Immature natural killer cell (primary cell): ENCODE measurements at regions not wholly inside any gene's neighbourhood (a gene's known extent, or its start where the extent isn't known, plus 50 kb on each side); places are given as distances from the start of the nearest gene placed in this dataset.
A peak's percentile ranks its signal among the peaks of the same experiment; 100 is the strongest.
"Not testable (repeated sequence)": the region's sequence is repeated elsewhere in the genome, so short reads cannot be mapped to it uniquely, and the experiment has no call there.

Experiments used
- DNase-seq, 3 donors: peaks; one replicate each; pipeline ENCODE4 v3.0.0; 2022; ENCODE audit warnings: mixed read lengths in 1 of 3
- H3K27ac Mint-ChIP-seq, 6 donors: one replicate each; pipeline ENCODE4 v1.8.0; 2020; ENCODE audit warnings: mixed read lengths in 6 of 6, mild to moderate bottlenecking in 5 of 6, inconsistent platforms in 4 of 6, moderate library complexity in 3 of 6
- H3K27me3 Mint-ChIP-seq, 3 donors: one replicate each; pipeline ENCODE4 v1.8.0; 2020 to 2021; ENCODE audit warnings: low read depth in 3 of 3, mild to moderate bottlenecking in 3 of 3, mixed read lengths in 3 of 3, moderate library complexity in 3 of 3, inconsistent platforms in 1 of 3
- H3K36me3 Mint-ChIP-seq, 3 donors: one replicate each; pipeline ENCODE4 v1.8.0; 2020; ENCODE audit warnings: mixed read lengths in 3 of 3, inconsistent platforms in 2 of 3, mild to moderate bottlenecking in 2 of 3
- H3K4me1 Mint-ChIP-seq, 2 donors: one replicate each; pipeline ENCODE4 v1.8.0; 2020; ENCODE audit warnings: inconsistent platforms in 2 of 2, mild to moderate bottlenecking in 2 of 2, mixed read lengths in 2 of 2, moderate library complexity in 1 of 2
- H3K4me3 Mint-ChIP-seq, 5 donors: one replicate each; pipeline ENCODE4 v1.8.0; 2020; ENCODE audit warnings: mild to moderate bottlenecking in 5 of 5, mixed read lengths in 5 of 5, inconsistent platforms in 3 of 5, moderate library complexity in 3 of 5
- H3K9me3 Mint-ChIP-seq, 6 donors: one replicate each; pipeline ENCODE4 v1.8.0; 2020; ENCODE audit warnings: mild to moderate bottlenecking in 6 of 6, mixed read lengths in 6 of 6, inconsistent platforms in 4 of 6, moderate library complexity in 3 of 6

- H3K4me1 Mint-ChIP-seq = no peaks in the 10 kb centered on the region
Observed at GRCh38 chr7:142590077-142590476, 159.2 kb upstream of the PRSS1 start.

GRCh38 chr7:142587578-142588191, 161.6 kb upstream of the PRSS1 start:
- peak in 1 of 3 donors; percentile 2 for DNase-seq
- H3K27me3 Mint-ChIP-seq = no peaks in the 10 kb centered on the region
- H3K4me1 Mint-ChIP-seq = no peaks in the 10 kb centered on the region
- H3K36me3 Mint-ChIP-seq = no peaks in the 10 kb centered on the region
- no peak overlapping the region for H3K4me3 Mint-ChIP-seq
- no peaks in the 10 kb centered on the region for H3K9me3 Mint-ChIP-seq
- H3K27ac Mint-ChIP-seq = no peak overlapping the region

More at GRCh38 chr7:142590077-142590476, 159.2 kb upstream of the PRSS1 start:
- peaks cover 0 to 3% (median 0%) of the 10 kb centered on the region in 3 donors for H3K27me3 Mint-ChIP-seq
- H3K4me3 Mint-ChIP-seq = no peak overlapping the region
- no peak overlapping the region for H3K27ac Mint-ChIP-seq
- no peaks in the 10 kb centered on the region for H3K9me3 Mint-ChIP-seq
- H3K36me3 Mint-ChIP-seq = no peaks in the 10 kb centered on the region
- no peak for DNase-seq

GRCh38 chr7:142586611-142587010, 162.7 kb upstream of the PRSS1 start:
- no peaks in the 10 kb centered on the region for H3K27me3 Mint-ChIP-seq
- H3K36me3 Mint-ChIP-seq = no peaks in the 10 kb centered on the region
- no peaks in the 10 kb centered on the region for H3K9me3 Mint-ChIP-seq
- H3K27ac Mint-ChIP-seq = no peak overlapping the region
- H3K4me3 Mint-ChIP-seq = no peak overlapping the region
- H3K4me1 Mint-ChIP-seq = peaks cover 3 to 5% of the 10 kb centered on the region in 2 donors
- no peak for DNase-seq

GRCh38 chr7:142585425-142585824, 163.8 kb upstream of the PRSS1 start:
- Mint-ChIP-seq H3K36me3 (no peaks in the 10 kb centered on the region), H3K27ac (no peak overlapping the region), H3K4me1 (peaks cover 15 to 17% of the 10 kb centered on the region in 2 donors), H3K9me3 (no peaks in the 10 kb centered on the region), H3K27me3 (no peaks in the 10 kb centered on the region), H3K4me3 (no peak overlapping the region)
- DNase-seq = no peak

GRCh38 chr7:142584765-142585164, 164.5 kb upstream of the PRSS1 start:
- Mint-ChIP-seq H3K9me3 (no peaks in the 10 kb centered on the region), H3K27me3 (no peaks in the 10 kb centered on the region)
- no peak for DNase-seq

GRCh38 chr7:142583446-142583845, 165.8 kb upstream of the PRSS1 start:
- Mint-ChIP-seq H3K27me3 (no peaks in the 10 kb centered on the region), H3K36me3 (no peaks in the 10 kb centered on the region), H3K4me3 (no peak overlapping the region), H3K9me3 (no peaks in the 10 kb centered on the region), H3K4me1 (peaks cover 19 to 25% of the 10 kb centered on the region in 2 donors), H3K27ac (no peak overlapping the region)
- no peak for DNase-seq

More at GRCh38 chr7:142584765-142585164, 164.5 kb upstream of the PRSS1 start:
- H3K36me3 Mint-ChIP-seq = no peaks in the 10 kb centered on the region
- no peak overlapping the region for H3K27ac Mint-ChIP-seq
- no peak overlapping the region for H3K4me3 Mint-ChIP-seq
- peaks cover 19 to 23% of the 10 kb centered on the region in 2 donors for H3K4me1 Mint-ChIP-seq

DNA sequence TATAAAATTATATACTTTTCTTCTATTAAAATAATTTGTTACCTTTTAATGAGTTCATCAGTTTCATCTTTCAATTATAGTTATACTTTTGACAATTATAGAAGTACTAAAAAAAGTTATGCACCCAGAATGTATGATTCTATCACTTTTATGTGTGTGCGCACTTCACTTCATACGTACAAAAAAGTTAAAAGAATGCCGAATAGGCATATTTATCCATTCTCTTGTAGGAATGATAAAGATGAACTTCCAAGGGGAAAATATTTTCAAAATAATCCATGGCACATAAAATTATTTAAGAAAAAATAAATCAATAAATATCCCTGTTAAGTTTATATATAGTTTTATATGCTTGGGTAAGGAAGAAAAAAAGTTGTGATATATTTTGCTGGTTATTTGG, 166.9 kb upstream of the PRSS1 start:
- Mint-ChIP-seq H3K27me3 (no peaks in the 10 kb centered on the region), H3K4me3 (no peak overlapping the region), H3K9me3 (no peaks in the 10 kb centered on the region), H3K4me1 (peaks cover 19 to 25% of the 10 kb centered on the region in 2 donors), H3K36me3 (no peaks in the 10 kb centered on the region), H3K27ac (no peak overlapping the region)
- DNase-seq = no peak

DNA sequence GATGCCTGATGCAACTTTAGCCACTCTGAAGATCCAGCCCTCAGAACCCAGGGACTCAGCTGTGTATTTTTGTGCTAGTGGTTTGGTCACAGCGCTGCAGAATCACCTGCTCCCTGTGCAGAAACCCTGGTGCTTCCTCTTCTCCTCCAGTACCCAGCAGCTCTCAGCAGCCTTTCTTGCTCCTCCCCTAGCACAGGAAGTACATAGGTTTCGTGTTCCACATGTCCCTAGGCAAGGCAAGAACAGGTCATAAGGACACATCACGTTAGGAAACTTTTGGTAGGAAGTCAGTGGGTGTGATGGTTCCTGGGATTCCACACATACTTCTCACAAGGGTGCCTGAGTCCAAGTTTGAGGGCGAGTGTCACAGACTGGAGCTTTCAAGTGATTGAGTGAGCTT, 167.9 kb upstream of the PRSS1 start:
- H3K9me3 Mint-ChIP-seq = no peaks in the 10 kb centered on the region
- H3K27me3 Mint-ChIP-seq = peaks cover 0 to 2% (median 0%) of the 10 kb centered on the region in 3 donors
- H3K27ac Mint-ChIP-seq = peak overlapping the region in 4 of 6 donors; percentile 15 to 70 (median 31)
- peak overlapping the region in 2 of 5 donors; percentile 5 to 46 for H3K4me3 Mint-ChIP-seq
- H3K36me3 Mint-ChIP-seq = no peaks in the 10 kb centered on the region
- DNase-seq = peak in 1 of 3 donors; percentile 4
- H3K4me1 Mint-ChIP-seq = peaks cover 19 to 25% of the 10 kb centered on the region in 2 donors

GRCh38 chr7:142579946-142580345, 169.3 kb upstream of the PRSS1 start:
- Mint-ChIP-seq H3K9me3 (no peaks in the 10 kb centered on the region), H3K4me3 (no peak overlapping the region), H3K27me3 (peaks cover 0 to 2% (median 0%) of the 10 kb centered on the region in 3 donors), H3K36me3 (no peaks in the 10 kb centered on the region), H3K27ac (no peak overlapping the region), H3K4me1 (peaks cover 19 to 25% of the 10 kb centered on the region in 2 donors)
- no peak for DNase-seq

GRCh38 chr7:142575351-142575750, 173.9 kb upstream of the PRSS1 start:
- not testable (repeated sequence) for H3K27me3 Mint-ChIP-seq, H3K4me1 Mint-ChIP-seq, H3K27ac Mint-ChIP-seq, H3K4me3 Mint-ChIP-seq, H3K36me3 Mint-ChIP-seq, H3K9me3 Mint-ChIP-seq, DNase-seq

GRCh38 chr7:142571581-142571980, 177.7 kb upstream of the PRSS1 start:
- Mint-ChIP-seq H3K27me3 (peaks cover 0 to 6% (median 2%) of the 10 kb centered on the region in 3 donors), H3K4me3 (no peak overlapping the region), H3K4me1 (peaks cover 2 to 10% of the 10 kb centered on the region in 2 donors), H3K36me3 (no peaks in the 10 kb centered on the region), H3K9me3 (no peaks in the 10 kb centered on the region), H3K27ac (no peak overlapping the region)
- DNase-seq = no peak

- Mint-ChIP-seq H3K36me3 (no peaks in the 10 kb centered on the region), H3K27ac (no peak overlapping the region), H3K27me3 (peaks cover 0 to 6% (median 2%) of the 10 kb centered on the region in 3 donors), H3K4me1 (peaks cover 2 to 10% of the 10 kb centered on the region in 2 donors), H3K9me3 (no peaks in the 10 kb centered on the region), H3K4me3 (no peak overlapping the region)
- no peak for DNase-seq
Observed at GRCh38 chr7:142569851-142570250, 179.4 kb upstream of the PRSS1 start.

- peaks cover 2 to 10% of the 10 kb centered on the region in 2 donors for H3K4me1 Mint-ChIP-seq
- no peak overlapping the region for H3K4me3 Mint-ChIP-seq
- H3K9me3 Mint-ChIP-seq = no peaks in the 10 kb centered on the region
- H3K27ac Mint-ChIP-seq = no peak overlapping the region
- DNase-seq = no peak
- peaks cover 0 to 6% (median 0%) of the 10 kb centered on the region in 3 donors for H3K27me3 Mint-ChIP-seq
- no peaks in the 10 kb centered on the region for H3K36me3 Mint-ChIP-seq
Observed at GRCh38 chr7:142568435-142569097, 180.7 kb upstream of the PRSS1 start.

- no peak for DNase-seq
- no peaks in the 10 kb centered on the region for H3K9me3 Mint-ChIP-seq
- H3K27me3 Mint-ChIP-seq = peaks cover 0 to 6% (median 0%) of the 10 kb centered on the region in 3 donors
- H3K36me3 Mint-ChIP-seq = no peaks in the 10 kb centered on the region
- H3K27ac Mint-ChIP-seq = no peak overlapping the region
- H3K4me3 Mint-ChIP-seq = no peak overlapping the region
- peaks cover 2 to 10% of the 10 kb centered on the region in 2 donors for H3K4me1 Mint-ChIP-seq
Observed at GRCh38 chr7:142567201-142568075, 181.8 kb upstream of the PRSS1 start.
